HG03442 (cell line): ENCODE measurements at regions not wholly inside any gene's neighbourhood (a gene's known extent, or its start where the extent isn't known, plus 50 kb on each side); places are given as distances from the start of the nearest gene placed in this dataset.
"Not testable (repeated sequence)": the region's sequence is repeated elsewhere in the genome, so short reads cannot be mapped to it uniquely, and the experiment has no call there.

ENCODE experiments used
- ATAC-seq: cut with Tn5 transposase; IDR thresholded peaks from one replicate; pipeline ENCODE4 v1.9.1; 2021; ENCODE audit warnings: mild to moderate bottlenecking, moderate library complexity; ENCODE audit not compliant: unreplicated experiment

DNA sequence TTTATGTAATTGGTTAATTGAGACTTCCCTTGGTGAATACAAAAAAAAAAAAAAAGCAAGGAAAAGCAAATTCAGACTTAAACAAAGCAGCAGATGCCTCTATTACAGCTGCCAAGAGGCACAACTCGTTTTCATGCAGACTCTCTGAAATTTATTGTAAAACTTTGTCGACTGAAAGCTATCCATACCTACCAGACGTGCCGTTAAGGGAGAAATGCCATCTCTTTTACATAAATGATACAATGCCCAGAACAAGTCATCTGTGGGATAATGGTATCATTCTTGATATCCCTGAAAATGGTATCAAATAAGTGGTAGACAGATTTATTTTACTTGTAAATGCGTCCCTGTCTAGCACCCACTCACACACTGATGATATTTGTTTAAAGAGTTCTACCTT lies 724.2 kb downstream of the NSUN3 start:
- ATAC-seq = no peak

DNA sequence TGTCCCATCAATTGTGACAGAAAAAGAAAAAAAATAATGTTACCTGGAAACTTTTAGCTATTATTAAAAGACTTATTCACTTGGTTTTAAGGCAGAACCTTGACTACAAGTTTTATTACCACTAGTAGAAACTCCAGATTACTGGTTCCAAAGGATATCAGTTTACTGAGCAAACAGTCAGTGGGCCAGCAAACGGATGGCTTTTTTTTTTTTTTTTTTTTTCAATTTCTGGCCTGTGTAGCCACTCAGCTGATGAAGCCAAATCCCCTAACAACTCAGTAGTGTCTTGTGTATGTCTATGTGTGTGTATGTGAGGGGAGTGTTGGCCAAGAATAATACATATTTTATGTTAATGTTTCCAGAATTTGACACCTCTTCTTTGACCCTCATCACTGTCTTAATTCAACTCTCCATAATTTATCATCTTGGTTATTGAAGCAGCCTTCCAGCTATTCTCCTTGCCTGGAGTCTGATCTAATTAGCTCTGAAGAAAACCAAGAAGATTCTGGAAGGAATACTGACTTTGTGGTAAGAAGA lies 724.9 kb downstream of the NSUN3 start:
- ATAC-seq = no peak

DNA sequence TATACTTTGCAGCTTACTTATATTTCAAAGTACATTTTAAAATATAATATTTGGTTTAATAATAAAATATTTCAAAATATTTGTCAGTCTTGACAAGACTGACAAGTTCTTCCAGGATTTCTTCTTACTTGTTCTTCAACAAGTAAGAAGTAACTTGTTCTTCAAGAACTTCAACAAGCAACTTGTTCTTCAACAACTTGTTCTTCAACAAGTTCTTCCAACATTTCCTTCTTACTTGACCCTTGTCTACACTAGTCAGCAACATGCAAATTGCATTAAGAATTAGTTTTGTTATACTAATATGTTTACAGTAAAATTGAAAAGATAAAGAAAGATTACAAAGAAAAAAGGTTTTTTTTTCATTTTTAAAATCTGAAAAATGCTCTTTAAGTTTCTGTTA lies 731.7 kb downstream of the NSUN3 start:
- no peak for ATAC-seq

DNA sequence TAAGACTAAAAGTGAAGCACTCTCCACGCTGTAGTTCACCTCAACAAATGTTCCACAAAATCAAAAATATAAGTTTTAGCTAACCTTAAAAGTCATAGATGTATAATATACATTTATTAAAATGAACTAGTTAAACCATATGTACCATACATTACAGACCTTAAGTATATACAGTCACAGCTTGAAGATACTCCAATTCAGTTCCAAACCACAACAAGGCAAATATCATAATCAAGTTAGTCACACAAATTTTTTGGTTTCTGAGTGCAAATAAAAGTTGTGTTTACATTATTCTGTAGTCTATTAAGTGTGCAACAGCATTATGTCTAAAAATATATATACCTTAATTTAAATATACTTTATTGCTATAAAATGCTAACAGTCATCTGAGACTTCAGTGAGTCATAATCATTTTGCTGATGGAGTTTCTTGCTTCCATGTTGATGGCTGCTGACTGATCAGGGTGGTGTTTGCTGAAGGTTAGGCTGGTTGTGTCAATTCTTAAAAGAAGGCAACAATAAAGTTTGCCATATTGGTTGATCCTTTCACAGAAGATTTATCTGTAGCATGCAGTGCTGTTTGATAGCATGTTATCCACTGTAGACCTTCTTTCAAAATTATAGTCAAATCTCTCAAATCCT lies 736.7 kb downstream of the NSUN3 start:
- no peak for ATAC-seq

DNA sequence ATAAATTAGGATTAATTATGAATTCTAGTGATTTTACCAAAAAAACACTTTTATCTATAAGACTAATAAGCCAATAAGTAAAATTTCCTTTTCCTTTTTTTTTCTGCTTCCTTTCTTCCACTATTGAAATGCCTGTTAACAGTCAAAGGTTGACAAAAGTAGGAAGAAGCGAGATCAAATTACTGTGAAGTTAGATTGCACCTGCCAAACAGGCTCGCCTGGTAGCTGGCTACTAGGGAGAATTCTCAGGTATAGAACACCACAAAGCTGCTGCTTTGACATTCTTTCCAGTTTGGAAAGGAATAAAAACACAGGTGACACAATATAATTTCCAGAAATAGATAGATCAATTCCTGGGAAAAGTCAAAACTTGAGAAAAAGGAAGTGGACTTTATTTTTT lies 749.0 kb downstream of the NSUN3 start:
- no peak for ATAC-seq

DNA sequence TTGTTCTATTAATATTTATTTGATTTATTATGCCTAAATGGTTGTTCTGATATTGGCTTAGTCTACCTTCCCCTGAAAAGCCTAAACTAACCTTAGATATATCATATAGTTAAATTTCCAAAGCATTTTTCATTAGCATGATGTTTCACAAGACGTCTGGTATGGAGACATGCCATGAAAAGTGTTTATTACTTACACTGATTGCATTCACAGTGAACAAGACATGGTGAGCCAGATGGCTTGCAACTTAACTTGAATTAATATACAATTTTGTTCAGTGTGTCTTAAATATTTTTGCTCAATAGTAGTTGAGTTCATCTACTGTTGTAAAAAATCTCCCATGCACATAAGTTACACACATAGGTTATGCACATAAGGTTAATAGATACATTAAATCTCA lies 758.4 kb downstream of the NSUN3 start:
- no peak for ATAC-seq

DNA sequence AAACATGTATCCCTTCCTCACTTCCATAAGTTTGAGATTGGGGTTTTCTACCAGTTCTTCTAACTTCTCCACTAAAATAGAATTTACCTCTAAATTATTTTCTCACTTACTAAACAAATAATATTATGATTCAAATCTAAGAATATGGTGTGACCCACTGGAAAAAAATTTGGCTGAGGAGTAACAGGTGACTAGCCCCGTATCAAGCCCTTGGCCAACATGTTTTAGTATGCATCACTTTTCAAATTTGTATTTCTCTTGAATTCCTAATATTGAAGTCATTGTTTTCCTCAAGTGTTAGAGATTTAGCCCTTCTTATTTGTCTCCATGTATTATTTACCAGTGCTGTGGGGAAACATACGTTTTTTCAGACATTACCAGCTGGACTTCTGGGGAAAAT lies 759.4 kb downstream of the NSUN3 start:
- no peak for ATAC-seq

DNA sequence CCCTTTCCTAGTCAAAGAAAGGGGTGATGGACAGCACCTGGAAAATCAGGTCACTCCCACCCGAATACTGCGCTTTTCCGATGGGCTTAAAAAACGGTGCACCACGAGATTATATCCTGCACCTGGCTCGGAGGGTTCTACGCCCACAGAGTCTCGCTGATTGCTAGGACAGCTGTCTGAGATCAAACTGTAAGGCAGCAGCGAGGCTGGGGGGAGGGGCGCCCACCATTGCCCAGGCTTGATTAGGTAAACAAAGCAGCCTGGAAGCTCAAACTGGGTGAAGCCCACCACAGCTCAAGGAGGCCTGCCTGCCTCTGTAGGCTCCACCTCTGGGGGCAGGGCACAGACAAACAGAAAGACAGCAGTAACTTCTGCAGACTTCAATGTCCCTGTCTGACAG lies 783.4 kb downstream of the NSUN3 start:
- not testable (repeated sequence) for ATAC-seq

DNA sequence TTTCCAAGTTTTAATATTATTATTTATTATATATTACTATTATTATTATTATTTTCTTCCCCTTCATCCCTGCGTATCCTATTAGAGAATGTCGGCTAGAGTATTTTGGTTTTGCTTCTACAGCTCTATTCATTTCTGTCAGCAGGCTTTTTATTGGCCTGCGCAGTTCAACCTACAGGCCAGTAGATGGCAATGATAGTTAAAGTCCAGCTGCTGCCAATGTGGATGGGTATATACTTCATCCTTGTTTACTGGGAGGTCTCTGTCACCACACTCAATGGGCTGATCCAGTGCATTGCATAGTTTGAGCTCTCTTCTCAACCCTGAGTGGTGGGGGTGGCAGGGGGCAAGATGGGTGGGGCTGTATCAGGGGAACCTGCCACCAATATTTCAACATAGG lies 799.8 kb downstream of the NSUN3 start:
- ATAC-seq = peak; percentile 67

DNA sequence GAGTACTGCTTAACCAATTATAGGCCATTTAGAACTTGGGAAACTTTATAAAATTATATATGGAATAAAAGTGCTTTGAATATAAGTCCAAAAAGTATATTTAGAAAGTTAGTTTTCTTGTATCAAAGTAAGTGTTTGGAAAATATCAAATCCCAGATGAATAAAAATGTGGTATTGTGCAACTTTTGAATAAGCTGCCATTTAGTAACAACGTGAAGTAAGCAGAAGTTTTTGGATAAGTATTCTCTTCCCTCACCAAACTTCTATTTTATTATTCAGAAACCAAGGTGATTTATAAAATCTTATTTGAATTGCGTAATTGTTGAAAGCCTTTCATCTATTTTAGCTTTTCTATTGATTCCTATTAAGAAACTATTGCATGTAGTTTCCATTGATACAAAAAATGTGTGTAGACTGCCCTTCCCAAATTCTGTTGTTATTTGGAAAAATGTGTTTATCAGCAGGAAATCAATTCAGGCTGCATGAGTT lies 806.2 kb downstream of the NSUN3 start:
- ATAC-seq = no peak

DNA sequence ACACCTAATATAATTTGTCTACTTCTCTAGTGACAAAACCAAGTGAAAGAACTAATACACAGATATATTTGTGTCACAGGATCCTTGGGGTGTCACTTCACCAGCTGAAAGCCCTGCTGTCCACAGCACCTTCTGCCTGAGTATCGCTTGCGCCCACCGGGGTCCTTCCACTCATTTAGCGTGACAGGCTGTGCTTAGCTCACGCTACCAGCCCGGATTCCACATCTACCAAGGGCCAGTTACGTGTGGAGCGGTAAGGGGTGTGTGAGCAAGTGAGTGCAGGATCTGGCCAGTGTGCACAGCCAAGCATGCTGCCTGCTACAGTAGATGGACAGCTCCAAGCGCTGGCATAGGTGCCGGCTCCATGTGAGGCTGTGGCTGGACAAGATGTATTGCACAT lies 810.9 kb downstream of the NSUN3 start:
- ATAC-seq = no peak

DNA sequence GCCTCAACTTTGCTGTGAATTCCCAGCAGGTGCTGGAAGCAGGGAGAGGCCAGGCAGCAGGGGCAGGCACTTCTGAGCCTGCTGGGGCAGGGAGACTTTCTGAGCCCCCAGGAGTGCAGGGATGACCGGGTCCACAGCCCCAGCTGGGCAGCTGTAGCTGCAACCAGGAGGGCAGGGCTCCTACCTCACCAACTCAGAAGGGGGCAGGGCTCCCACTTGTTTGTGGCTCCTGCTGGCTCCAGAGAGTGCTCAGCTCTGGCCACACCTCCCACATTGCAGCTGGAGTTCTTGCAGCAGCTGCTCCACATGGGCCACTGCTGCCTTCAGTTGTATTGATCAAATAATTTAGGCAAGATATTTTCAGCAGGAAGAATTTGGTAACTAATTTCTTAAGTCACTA lies 812.3 kb downstream of the NSUN3 start:
- ATAC-seq = no peak

DNA sequence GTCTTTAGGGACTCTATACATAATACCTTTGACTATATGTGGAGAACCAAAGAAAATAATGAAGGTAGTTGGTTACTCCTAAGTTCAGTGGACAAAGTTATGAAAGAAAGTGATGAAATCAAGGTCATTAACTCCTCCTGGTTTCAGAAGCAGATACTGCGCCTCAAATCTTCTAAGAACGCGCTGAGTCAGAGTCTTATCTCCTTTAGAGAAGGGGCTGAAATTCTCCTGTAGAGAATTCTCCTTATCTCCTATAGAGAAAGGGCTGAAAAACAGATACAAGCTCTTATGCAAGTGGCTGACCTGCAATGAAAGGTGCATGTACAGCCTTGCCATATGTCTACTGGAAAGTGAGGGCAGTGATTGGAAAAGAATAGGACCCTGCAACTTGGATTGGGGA lies 824.2 kb downstream of the NSUN3 start:
- no peak for ATAC-seq

DNA sequence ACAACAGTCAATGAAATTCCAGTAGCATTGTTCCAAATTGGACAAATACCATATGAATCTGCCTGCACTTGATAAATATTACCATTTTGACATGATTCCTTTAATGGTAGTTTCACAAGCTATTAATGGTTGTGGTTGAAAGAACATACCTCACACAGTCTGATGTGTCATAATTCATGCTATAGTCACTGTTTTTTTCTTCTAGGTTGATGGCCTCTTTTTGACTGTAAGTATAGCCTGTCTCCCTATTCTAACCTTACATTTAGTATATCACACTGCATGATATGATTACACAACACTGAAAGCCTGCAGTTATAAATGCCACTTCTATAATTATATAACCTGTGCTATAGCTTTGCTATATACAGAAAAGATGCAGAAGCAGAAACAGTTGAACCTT lies 834.1 kb downstream of the NSUN3 start:
- no peak for ATAC-seq

DNA sequence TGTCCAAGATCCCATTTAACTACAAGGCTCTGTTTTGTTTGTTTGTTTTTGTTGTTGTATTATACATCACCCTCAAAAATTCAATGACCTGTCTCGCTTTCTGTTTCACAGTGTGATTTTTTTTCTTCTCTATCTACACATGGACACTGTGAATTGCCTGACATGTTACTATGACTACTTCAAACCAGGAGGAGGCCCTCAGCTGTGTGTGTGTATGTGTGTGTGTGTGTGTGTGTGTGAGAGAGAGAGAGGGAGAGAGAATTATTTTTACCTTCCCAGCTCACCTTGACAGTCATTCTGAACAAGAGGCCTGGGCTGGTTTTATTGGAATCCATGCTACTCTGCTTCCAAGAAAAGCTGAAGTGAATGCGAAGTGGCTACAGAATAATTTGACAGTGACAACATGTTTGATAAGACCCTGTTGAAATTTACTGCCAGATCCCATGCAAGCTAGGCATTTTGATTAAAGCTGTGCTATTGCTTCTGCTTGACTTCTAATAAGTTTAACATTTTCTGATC lies 841.4 kb downstream of the NSUN3 start:
- ATAC-seq = no peak

DNA sequence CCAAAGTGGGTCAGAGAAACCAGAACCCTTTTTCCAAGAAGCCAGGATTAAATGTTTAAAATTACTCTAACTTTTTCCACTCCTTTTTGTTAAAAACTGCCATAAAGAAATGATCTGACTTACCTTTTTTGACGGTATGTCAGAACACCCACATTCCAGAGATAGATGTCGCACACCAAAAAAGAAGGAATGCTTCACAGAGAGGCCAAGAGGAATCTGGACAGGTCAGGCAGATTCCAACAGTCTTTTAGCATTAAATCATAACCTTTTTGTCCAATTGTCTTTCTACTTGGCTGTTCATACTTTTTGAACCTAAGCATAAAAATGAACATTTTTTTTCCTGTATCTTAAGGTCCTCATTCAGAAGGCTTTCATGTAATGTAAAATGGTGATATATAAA lies 846.9 kb downstream of the NSUN3 start:
- no peak for ATAC-seq

DNA sequence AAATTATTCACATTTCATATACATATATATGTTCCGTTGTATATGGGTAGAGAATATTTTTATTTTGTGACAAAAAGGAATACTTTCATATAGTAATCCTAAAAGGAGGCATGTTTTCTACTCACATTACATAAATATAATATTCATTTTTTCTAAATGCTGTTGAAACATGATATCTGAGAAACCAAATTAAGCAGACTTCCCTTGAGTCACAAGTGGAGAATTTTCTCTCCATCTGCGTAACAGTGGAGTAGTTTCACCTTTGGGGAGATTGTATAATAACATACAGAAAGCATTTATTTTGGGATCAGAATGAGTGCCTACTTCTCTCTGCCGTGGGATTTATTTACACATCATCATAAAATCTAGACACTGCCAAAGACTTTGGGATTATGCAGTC lies 849.8 kb downstream of the NSUN3 start:
- no peak for ATAC-seq

DNA sequence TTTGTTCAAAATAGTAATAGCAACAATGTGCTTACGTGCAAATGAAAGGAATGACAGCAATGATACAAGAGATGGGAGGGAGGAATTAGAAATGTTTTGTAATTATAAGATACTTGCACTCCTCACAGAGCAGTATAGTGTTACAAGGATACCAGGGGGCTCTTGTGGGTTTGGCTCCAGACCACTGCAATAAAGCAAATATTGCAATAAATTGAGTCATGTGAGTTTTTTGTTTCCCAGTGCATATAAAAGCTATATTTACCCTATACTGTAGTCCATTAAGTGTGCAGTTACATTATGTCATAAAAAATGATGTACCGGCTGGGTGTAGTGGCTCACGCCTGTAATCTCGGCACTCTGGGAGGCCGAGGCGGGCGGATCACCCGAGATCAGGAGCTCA lies 864.3 kb downstream of the NSUN3 start:
- ATAC-seq = no peak

DNA sequence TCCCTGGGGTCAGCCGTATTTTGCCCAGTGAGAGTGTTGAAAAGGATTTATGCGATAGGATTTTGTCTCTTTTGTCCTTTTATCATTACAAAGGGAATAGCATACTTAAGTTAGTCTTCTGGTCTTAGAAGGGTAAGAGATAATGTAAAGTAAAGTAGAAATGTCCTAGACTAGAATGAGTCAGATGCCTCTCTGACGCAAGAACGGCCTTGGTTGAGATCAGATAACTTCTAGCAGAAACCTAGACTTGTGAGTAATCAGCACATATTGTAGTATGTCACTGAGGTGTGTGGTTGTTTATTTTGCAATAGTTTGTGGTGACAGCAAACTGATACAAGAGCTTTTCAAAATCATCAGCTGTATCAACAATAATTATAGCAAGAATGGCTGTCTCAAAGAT lies 866.1 kb downstream of the NSUN3 start:
- no peak for ATAC-seq

DNA sequence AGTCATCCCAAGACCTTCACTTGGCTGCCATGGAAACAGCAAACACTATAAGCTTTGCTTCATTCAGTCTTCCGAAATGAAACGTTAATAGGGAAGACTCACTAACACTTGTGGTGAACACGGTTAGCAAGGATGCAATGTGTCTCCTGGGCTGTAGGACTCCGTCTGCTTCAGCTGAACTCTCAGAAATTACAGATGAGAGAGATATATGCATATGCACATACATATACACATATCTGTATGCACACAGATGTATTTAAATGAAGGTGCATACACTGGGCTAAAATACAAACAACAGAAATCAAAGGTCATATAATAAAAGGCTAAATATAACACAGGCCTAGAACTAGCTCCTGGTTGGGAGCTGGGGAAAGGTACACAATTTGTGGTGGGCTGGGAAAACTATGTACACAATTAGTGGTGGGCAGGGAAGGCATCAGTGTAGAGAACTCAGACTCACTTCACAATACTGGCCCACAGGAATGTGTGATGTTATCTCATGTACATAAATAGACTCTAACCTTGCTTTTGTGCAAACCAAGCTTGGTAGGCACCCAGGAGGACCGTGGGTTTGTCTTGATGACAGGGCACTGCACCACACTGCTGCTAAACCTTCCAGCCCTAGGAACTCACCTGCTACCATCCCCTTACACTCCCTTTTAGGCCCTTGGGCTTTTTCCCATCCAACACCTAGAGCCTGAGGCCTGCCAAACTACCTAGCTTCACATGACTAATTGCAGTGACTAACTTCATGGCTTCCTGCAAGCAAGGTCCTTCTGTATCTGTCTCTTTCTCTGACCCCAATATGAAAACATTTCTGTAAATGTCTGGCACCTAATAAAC lies 873.1 kb downstream of the NSUN3 start:
- no peak for ATAC-seq

DNA sequence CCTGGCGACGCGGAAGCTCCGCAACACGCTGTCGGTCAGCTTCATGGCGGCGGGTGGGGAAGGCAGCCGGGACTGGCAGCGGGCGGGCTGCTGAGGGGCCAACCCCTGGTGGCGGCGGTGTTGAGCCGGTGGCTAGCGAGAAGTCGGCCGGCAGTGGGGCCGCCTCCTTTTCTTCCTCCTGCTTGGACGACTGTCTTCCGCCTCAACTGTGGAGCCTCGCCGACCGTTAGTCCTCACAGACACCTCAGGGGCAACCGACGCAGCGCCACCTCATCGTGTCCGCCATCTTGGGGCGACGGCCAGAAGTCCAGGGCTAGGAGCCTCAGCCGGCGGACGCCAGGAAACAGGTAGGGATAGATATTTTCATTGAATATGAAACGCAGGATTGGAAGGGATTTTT lies 875.1 kb downstream of the NSUN3 start:
- ATAC-seq = no peak

DNA sequence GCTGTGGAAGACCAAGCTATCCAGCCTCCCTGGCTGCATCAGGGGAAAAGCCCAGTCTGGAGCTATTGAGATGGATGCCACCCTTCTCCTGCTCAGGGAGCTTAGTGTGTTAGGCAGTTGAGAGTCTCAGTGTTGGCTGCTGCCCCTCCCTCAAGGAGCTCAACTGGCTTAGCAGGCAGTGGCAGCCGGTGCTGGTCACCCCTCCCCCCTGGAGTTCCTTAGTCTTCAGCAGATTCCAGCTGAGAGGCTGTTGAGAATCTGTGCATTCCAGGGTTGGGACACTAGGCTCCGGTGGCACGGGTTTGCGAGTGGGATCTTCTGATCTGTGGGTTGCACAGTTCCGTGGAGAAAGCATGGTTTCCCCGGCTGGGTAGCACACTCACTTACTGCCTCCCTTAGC lies 883.8 kb downstream of the NSUN3 start:
- no peak for ATAC-seq
